ENCODE measurements at regions not wholly inside any gene's neighbourhood (a gene's known extent, or its start where the extent isn't known, plus 50 kb on each side); places are given as distances from the start of the nearest gene placed in this dataset.

DNA sequence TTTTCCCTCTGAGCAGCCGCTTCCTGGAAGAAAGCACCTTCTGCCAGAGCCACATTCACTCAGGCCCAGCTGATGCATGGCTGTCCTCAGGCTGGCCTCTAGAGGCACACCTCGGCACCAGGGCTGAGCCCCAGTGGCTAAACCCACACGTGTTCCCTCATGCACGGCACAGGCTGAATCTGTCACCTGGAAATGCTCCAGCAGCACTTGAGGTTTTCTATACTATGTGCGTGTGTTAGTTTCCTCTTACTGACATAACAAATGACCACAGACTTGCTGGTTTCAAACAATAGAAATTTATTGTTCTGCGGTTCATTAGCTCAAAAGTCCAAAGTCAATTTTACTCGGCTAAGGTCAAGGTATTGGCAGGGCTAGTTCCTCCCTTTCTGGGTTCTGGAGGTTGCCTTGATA is 141.4 kb downstream of the LRRC70 start:
- no peaks in the 10 kb centered on the region for H3K4me1 ChIP-seq
- H3K9me3 ChIP-seq = no peaks in the 10 kb centered on the region
- peak; percentile 40 for DNase-seq
- H3K36me3 ChIP-seq = no peaks in the 10 kb centered on the region
- 0 out of 2 replicates have a peak, but pooled peaks cover 2% of the 10 kb centered on the region for H3K27me3 ChIP-seq
- no peak overlapping the region for H3K4me3 ChIP-seq (ENCODE audit: low read depth, low read length)
- TF ChIP-seq CTCF (IDR thresholded peaks at IDR 0.05; ENCODE audit: low read depth, low read length) = peak; percentile 50

- no peak for TF ChIP-seq CTCF (IDR thresholded peaks at IDR 0.05; ENCODE audit: low read depth, low read length)
- DNase-seq = no peak
- H3K9me3 ChIP-seq = no peaks in the 10 kb centered on the region
- 0 out of 2 replicates have a peak, but pooled peaks cover 2% of the 10 kb centered on the region for H3K27me3 ChIP-seq
- no peak overlapping the region for H3K4me3 ChIP-seq (ENCODE audit: low read depth, low read length)
- no peaks in the 10 kb centered on the region for H3K4me1 ChIP-seq
- no peaks in the 10 kb centered on the region for H3K36me3 ChIP-seq
These were observed 140.6 kb downstream of the LRRC70 start for GRCh38 chr5:62719061-62719720.

- no peak; the same call in 1 of the 2 replicates for TF ChIP-seq CTCF (IDR thresholded peaks at IDR 0.05; ENCODE audit: low read depth, low read length)
- no peaks in the 10 kb centered on the region for H3K9me3 ChIP-seq
- no peak for DNase-seq
These were observed 139.7 kb downstream of the LRRC70 start for GRCh38 chr5:62718324-62718723.

GRCh38 chr5:62717301-62717933 is 138.8 kb downstream of the LRRC70 start:
- no peak for DNase-seq
- no peak for TF ChIP-seq CTCF (IDR thresholded peaks at IDR 0.05; ENCODE audit: low read depth, low read length)
- Histone ChIP-seq H3K27me3 (no peaks in the 10 kb centered on the region), H3K4me1 (no peaks in the 10 kb centered on the region), H3K4me3 (ENCODE audit: low read depth, low read length) (no peak overlapping the region), H3K9me3 (no peaks in the 10 kb centered on the region), H3K36me3 (no peaks in the 10 kb centered on the region)

More at GRCh38 chr5:62718324-62718723, 139.7 kb downstream of the LRRC70 start:
- Histone ChIP-seq H3K4me1 (no peaks in the 10 kb centered on the region), H3K27me3 (0 out of 2 replicates have a peak, but pooled peaks cover under 1% of the 10 kb centered on the region), H3K4me3 (ENCODE audit: low read depth, low read length) (no peak overlapping the region), H3K36me3 (no peaks in the 10 kb centered on the region)

DNA sequence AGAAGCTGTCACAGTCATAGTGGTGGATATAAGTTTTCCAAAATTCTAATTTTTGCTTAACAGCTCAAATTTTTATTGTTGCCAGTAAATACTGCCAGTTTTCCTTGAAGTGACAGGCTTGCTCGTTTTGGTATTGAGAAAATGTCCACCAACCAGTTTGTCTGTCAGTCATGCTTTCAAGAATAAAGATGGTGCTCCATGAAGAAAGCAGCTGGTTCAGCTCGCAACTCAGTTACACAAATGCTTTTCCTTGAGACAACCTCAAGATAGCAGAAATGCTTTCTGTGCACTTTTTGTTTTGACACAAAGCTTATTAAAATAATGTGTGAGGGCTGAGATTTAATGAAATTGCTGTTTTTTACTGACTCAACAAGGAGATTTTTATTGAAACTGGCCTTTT is 135.7 kb downstream of the LRRC70 start:
- Histone ChIP-seq H3K9me3 (no peaks in the 10 kb centered on the region), H3K36me3 (no peaks in the 10 kb centered on the region), H3K27me3 (no peaks in the 10 kb centered on the region), H3K4me3 (ENCODE audit: low read depth, low read length) (no peak overlapping the region), H3K4me1 (no peaks in the 10 kb centered on the region)
- no peak for DNase-seq
- TF ChIP-seq CTCF (IDR thresholded peaks at IDR 0.05; ENCODE audit: low read depth, low read length) = no peak

Measured in BE2C (cell line).